Amniotic epithelial cell (primary cell): ENCODE measurements at regions not wholly inside any gene's neighbourhood (a gene's known extent, or its start where the extent isn't known, plus 50 kb on each side); places are given as distances from the start of the nearest gene placed in this dataset.

Experiments
- DNase-seq: peaks from one replicate; pipeline ENCODE4 v3.0.0-alpha.2; 2010; ENCODE audit warnings: low read depth

DNA sequence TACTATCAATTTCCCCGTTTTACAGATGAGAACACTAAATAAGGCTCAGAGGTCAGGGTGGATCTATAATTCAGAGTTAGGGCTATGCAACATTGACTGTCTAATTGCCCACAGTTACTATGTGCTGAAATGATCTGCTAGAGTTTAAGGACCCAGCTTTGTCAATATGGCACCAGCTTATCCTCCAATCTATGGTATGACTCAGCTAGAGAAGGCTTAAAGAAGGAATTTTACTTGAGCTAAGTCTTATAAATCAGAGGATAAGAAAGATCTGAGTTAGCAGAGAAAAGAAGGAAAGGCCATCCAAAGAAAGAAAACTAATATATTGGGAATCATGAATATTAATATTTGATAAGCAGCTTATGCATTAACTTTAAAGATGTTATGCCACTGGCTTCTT lies 78.1 kb downstream of the ASB9 start:
- DNase-seq, result no peak

DNA sequence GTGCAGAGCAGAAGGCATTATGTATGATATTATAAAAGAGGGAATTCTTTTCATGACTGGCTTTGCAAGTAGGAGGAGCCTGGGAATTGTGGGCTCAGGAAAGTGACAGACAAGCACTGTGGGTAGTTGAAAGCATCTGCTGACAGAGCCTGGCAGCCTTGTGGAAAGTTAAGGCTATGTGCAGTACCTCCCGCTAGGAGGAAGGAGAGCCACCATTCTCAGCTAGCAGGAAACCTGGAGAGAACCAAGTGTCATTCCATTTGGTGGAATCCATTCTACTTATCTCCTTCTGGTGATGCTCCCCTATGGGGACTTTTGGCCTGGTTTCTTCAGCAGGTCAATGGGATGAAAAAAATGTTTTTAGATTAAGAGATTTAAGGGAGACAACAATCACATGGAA lies 81.8 kb downstream of the ASB9 start:
- no peak for DNase-seq

DNA sequence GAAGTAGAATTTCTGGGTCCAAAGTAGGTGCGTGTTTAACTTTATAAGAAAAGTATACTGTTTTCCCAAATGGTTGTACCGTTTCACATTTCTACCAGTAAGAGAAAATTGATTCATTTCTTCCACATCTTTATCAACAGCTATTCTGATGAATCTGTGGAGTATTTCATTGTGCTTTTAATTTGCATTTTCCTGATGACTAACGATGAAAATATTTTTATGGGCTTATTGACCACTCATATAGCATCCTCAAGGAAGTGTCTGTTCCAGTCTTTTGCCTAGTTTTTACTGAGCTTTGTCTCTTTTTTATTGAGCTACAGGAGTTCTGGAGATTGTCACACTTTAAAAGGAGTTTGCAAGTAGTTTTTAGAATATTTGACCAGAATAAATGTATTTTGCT lies 92.6 kb downstream of the ASB9 start:
- no peak for DNase-seq

DNA sequence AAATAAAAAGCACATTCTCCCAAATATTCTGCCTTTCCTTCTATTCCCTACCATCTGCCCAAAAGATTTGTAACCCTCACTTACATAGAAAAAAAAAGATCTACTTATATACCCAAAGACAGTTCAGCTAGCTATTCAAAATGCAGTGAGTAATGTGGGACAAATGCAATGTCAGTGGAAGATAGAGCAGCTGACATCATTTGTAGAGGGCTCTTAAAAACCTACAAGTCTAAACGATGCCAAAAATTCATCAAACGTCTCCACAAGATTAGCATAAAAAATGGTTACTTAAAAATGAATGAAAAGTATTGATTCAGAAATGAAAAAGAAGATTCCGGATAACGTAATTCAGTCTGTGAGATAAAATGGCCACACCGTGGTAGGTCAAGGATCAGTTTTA lies 96.5 kb downstream of the ASB9 start:
- DNase-seq, result no peak

DNA sequence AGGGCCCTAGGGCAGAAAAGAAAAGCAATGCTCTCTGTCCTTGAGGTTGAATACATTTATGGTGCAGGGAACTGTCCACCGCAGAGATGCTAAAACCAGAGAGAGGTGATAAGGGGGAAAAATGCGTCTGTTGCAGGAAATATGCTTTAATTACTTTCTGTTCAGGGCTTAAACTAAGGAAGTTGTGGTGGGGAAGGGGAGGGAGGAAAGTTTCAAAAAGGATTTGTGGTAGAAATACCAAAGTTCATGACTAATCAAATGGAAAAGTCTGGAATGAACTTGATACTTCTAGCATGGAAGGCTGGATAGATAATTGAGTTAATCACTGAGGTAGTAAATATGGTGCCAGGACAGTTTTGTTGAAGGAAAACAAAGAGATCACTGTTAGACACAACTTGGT lies 99.0 kb downstream of the ASB9 start:
- DNase-seq, result peak; percentile 69

DNA sequence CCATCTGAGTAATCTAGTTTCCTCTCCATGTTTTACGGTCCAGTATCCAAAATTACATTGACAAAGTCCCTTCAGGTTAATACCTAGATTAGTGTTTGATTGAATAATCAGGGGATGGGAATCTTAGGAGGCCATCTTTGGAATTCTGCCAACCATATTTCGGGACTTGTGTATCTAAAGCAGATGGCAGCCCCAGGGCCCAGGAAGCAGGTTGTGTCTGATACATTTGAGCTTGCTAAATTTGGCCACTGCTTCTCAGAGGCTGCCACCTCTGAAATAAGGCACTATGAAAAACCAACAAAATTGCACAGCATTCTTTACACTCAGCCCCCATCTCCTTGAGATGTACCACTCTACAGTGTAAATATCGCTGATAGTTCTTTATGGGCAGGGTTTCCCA lies 102.1 kb downstream of the ASB9 start:
- DNase-seq, result no peak

DNA sequence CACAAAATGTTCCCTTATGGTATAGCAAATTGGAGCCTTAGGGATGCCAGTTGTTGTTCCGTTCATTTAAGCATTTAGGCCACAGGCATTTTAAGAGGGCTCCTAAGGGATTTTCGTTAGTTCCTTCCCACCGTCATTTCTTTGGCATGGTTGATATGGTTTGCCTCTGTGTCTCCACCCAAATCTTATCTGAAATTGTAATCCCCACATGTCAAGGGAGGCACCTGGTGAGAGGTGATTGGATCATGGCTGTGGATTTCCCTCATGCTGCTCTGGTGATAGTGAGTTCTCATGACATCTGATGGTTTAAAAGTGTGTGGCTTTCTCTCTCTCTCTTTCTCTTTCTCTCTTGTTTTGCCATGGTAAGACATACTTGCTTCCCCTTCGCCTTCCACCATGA lies 104.1 kb downstream of the ASB9 start:
- DNase-seq, result no peak

DNA sequence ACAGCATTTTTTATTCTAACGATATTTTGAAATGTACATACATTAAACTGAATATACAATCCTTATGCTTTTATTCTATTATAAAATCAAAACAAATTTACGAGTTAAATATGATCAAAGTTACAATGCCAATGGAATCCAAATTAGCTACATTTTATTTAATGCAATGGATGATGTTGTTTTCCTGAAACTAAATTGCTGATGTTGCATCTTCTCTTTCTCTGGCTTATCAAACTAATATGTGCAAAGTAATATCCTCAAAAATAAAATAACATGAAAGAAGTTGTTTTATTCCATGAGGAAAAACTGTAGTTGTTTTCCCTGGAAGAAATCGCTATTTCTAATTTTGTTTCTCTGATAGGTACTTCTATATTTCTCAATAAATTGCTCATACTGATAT lies 106.8 kb downstream of the ASB9 start:
- no peak for DNase-seq

DNA sequence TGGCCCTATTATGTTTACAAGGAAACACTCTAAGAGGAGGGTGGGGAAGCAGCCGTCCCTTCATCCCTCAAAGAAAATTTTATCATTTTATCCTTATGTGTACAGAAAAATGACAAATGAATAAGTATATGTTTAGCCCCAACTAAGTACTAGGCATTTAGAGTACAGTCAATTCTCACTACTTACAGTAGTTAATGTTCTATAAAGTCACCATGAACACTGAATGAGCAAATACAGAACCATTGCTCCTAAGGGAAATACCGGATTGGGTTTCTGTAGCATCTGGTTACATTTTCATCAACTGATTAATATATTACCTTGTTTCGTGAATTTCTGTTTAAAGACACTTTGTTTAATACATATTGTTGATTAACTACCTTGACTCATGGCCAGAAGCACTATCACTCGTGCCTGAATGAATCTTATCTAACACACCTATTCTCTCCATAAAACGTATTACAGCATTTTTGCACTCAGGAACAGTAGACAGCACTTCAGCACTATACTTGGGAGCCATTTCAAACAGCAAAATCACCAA lies 109.3 kb downstream of the ASB9 start:
- no peak for DNase-seq

DNA sequence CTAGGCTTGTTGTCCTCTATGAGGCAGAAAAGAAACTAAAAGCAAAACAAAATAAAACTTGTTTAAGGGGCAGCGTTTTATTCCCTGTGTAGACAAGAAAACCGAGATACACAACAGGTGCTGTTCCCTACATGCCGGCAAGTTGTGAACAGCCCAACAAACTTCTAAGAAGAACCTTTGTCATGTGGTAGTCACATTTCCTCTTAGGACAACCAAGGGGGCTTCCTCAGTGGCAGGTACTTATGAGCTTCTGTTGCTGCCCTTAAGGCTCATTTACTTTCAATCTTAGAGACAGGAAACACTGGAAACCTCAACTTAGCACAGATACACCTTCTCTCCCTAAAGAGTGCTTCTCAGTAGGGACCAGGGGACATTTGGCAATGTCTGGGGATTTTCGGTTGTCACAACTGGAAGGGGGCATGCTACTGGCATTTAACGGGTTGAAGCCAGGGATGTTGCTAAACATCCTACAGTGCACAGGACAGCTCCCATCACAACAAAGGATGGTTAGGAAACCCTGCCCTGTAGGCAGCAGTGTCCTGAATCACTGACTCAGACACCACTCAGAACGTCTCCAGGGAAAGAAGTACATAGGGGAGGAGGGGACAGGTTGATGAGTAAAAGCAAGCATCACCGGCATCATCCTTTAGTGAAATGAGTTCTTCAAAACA lies 111.0 kb downstream of the ASB9 start:
- no peak for DNase-seq

DNA sequence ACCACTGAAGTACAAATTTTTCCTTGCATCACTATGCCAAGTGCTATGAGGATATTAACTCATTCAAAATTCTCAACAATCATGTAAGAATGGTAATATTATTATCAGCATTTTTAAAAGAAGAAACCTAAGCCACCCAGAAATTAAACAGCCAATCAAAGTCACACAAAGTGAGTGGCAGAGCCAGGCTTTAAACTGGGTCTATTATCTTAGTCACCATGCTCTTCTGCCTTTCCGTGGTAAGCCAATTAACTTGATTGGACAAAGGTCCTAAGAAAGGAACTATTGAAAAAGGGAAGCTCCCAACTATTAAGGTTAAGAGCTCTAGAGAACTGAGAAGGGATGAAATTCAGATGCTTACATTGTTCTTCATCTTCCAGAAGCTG lies 111.5 kb downstream of the ASB9 start:
- DNase-seq, result no peak

DNA sequence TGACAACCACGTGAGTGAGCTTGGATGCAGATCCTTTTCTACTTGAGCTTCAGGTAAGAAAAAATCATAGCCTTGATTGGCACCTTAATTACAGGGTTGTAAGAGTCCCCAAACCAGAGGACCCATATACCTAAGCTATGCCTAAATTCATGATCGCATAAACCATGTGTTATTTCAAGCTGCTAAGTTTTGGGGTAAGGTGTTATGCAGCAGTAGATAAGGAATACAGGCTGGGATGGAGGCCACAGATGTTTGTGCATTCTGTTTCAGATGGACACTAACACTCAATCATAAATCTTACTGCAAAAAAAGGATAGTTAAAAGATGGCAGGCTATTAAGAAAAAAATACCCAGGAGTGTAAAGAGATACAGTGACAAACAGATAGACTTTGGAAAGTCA lies 112.3 kb downstream of the ASB9 start:
- DNase-seq, result no peak

DNA sequence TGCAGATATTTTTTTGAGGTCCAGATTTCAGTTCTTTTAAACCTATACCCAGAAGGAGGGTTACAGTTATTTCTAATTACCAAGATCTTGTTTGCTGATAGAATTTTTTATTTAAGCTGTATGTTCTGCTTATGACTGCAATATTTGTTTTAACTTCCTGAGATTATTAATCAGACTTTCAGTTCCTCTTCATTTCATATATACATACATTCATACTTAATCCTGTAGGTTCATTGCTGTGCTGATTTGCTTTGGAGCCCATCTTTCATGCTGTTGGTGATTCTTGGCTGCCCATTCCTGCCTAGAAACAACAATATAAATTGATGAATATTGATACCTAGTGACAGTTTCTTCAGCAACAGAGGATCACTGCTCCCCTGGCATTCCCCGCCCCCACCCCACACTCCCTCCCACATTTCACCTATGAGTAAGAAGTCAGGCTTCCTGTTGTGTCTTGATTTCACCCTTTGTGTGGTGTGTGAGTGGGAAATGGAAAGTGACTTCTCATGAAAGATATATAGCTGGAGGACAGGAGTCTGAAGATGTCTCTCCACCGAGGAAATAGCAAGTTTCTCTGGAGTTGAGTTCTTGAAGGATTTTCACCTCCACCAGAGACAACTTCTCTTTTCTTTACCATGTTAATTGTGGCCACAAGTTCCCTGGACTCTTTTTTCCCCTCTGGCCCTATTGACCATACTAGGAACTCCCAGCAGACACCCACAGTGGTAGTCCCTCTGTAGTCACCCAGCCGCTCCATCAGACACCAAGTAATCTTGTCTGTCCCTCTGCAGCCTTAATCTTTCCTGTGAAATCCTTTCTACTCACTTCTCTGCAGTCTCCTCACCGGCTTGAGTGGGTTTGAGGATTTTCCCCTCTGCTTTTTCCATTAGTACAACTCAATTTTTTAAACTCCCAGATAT lies 118.4 kb downstream of the ASB9 start:
- DNase-seq, result no peak

DNA sequence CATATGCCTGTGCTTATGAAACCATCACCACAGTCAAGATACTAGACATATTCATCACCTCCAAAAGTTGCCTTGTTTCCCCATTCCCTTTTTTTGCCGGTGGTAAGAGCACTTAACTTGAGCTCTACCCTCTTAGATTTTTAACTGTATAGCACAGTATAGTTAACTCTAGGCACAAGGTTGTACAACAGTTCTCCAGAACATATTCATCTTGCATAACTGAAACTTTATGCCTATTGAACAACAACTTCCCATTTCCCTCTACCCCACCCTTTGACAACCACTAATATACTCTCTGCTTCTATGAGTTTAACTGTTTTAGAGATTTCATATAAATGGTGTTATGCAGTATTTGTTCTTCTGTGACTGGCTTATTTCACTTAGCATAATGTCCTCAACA lies 119.3 kb downstream of the ASB9 start:
- DNase-seq, result no peak

DNA sequence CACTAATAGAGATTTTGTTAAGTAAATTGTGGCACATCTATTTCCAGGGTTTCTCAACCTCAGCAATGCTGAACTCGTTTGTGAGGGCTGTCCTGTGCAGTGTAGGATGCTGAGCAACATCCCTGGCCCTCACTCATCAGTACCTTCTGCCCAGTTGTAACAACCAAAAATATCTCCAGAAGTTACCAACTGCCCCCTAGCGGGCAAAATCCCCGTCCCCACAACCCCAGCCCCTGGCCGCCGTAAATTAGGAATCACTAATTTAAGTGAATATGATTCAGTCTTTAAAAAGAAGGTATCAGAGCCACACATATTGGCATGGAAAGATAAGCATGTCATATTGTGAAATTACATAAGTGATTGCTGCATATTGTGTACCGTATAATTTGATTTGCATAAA lies 123.4 kb downstream of the ASB9 start:
- DNase-seq, result no peak

DNA sequence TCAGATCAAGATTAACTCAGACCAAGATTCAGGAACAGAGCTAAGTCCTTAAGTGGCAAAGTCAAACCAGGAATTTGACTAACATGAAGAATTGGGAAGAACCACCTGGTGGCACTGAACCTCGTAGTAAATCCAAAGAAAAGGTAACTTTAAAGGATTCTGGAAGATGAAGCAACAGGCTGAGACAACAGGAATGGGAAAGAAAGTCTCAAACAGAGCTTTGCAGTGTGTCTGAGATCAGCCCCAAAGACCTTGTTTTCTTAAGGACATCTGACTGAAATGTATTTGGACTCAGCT lies 126.1 kb downstream of the ASB9 start:
- no peak for DNase-seq

DNA sequence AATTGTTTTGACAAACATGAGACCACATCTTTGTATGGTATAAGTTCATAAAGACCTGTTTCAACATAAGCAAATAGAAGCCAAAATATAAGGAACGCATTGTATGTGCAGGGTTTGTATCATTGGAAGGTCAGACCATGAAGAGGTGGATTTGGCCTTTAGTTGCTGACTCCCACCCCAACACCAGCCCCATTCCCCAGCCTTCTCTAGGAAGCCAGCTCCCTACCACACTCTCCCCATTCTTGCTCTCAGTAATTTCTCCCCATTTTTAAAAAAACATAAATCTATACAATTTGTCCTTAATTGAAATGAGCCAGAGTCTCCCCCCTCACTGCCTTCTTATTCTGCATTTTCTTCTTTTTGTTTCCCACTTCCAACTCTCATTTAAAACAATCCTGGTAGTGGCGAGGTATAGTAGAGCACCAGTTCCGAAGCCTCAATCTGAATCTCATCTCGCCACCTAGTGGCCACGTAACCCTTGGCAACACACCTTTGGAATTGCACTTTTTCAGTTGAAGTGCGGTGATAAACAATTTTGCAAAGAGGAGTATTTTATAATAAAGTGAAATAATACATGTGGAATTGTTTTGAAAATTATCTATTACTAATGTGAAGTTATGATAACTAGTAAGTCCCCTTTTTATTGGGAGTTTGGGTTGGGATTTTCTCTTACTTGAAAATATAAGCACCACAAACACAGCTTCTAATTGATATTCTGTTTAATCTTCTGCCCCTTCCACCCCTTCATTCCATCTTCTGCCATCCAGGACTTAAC lies 126.6 kb downstream of the ASB9 start:
- peak; percentile 35 for DNase-seq

DNA sequence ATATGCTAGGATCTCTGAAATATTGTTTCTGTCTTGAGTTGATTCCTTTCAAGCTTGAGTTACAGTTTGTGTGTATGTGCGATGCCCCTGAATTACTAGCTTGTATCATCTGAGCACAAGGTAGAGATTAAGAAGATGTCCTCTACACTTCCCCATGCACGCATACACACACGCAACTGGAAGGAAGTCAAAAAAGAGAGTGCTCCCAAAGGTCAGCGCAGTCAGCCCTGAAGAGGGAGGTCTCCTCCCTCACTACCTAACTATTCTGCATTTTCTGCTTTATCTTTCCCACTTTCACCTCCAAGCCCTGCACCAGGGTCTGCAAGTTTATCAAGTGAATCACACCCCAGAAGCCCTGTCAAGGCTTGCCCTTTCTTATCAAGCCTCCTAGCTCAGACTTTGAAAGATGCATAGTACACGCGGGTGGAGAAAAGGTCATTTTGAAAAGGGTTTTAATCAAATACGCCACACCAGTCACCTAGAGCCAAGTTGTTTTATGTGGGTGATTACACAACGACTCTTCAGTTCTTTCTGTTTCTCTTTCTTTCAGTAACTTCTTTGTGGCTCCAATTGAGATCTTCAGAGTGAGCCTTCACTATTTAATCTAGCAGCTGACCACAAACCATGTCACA lies 127.7 kb downstream of the ASB9 start:
- DNase-seq, result peak; percentile 52

DNA sequence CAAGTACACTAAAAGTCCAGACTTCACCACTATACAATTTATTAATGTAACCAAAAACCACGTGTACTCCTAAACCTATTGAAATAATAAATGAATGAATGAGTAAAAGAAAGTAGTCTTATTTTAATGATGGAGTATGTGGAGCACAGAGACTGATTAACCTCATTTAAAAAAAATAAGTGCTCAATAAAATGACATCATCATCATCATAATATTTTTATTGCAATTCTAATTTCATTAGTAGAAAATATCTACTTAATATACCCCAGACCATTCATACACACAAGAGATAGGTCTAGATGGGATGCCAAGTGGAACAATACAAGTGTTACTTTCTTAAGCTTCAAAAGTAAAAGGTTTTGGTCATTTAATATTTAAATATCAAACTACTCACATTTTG lies 133.1 kb downstream of the ASB9 start:
- no peak for DNase-seq

DNA sequence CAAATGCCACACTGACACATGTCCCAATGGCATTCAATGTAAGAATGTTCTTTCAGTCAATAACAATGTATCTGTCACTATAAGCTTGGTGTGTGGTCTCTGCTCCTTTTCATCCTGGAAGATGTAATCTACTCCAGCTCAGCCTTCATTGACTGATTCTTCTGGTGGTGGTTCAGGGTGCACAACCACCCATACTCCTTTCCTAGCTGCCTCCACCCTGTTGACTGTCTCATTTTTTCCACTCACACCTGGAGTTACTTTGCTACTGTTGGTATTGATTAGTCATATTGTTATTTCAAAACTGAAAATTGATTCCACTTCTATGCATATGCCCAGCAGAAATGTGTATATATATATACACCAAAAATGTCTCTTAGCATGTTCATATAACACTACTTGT lies 140.5 kb downstream of the ASB9 start:
- DNase-seq, result no peak

DNA sequence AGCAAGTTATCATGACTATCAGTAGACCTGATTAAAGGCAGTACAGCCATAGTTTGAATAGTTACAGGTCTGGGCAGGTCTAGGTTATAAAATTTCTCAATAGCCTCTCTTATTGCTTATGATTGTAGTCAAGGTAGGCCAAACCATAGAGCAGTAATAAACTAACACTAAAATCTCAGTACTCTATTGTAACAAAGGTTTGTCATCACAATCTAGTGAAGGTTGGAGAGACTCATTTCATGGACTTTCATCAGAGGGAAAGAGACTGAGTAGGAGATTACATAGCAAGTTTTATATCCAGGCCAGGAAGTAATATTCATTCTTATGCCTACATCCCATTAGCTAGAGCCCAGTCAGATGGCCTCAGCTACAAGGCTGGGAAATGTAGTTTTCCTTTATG lies 141.0 kb downstream of the ASB9 start:
- no peak for DNase-seq

DNA sequence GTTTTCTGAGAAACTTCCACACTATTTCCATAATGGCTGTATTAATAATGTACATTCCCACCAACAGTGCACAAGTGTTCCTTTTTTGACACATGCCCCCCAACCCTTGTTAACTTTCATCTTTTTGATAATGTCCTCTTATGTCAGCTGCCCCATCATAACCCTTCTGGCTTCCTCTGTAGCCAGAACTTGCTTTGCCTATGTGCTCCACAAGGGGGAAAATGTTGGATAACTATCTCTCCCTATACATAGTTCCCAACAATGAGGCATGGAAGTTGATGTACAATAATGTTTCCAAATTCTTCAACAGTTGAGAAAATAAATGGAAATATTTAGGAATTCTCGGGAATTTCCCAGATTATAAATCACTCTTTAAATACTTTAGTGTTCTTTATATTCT lies 142.9 kb downstream of the ASB9 start:
- DNase-seq, result no peak
